Spinal cord (tissue), 9 donors: ENCODE measurements at regions not wholly inside any gene's neighbourhood (a gene's known extent, or its start where the extent isn't known, plus 50 kb on each side); places are given as distances from the start of the nearest gene placed in this dataset.

Source experiments
- DNase-seq, 6 donors: peaks; one replicate each; pipeline versions ENCODE4 v3.0.0 to v3.0.0-alpha.2; 2013 to 2015; ENCODE audit warnings: low spot score in 6 of 6, low read depth in 4 of 6
- H3K27ac ChIP-seq: one replicate; pipeline ENCODE4 v1.5.1; 2013; ENCODE audit warnings: low read depth, low read length, control low read depth
- H3K27me3 ChIP-seq: one replicate; pipeline ENCODE4 v1.6.1; 2013; ENCODE audit warnings: low read length; ENCODE audit not compliant: control insufficient read depth, insufficient read depth
- H3K36me3 ChIP-seq: one replicate; pipeline ENCODE4 v1.6.1; 2013; ENCODE audit warnings: low read length; ENCODE audit not compliant: control insufficient read depth, insufficient read depth
- H3K4me1 ChIP-seq: one replicate; pipeline ENCODE4 v1.6.1; 2013; ENCODE audit warnings: low read length; ENCODE audit not compliant: control insufficient read depth, insufficient read depth
- H3K4me3 ChIP-seq: one replicate; pipeline ENCODE4 v1.5.1; 2013; ENCODE audit warnings: low read depth, low read length, control low read depth
- H3K9me3 ChIP-seq: one replicate; pipeline ENCODE4 v1.6.1; 2013; ENCODE audit warnings: low read length; ENCODE audit not compliant: control insufficient read depth, insufficient read depth
- WGBS: methylation state at CpG from one replicate; pipeline ENCODE4 v1.1.5; 2013; ENCODE audit warnings: missing lambda C conversion rate; ENCODE audit not compliant: insufficient coverage; 5-methylcytosine and 5-hydroxymethylcytosine counted together
- donor health status: healthy.

- DNase-seq = no peak
- no peaks in the 10 kb centered on the region for H3K9me3 ChIP-seq
- no peaks in the 10 kb centered on the region for H3K4me1 ChIP-seq
- no peak overlapping the region for H3K4me3 ChIP-seq
- no peaks in the 10 kb centered on the region for H3K36me3 ChIP-seq
- no peak overlapping the region for H3K27ac ChIP-seq
- WGBS = no CpG with 5 or more reads among the region's 4 CpGs
- no peaks in the 10 kb centered on the region for H3K27me3 ChIP-seq
These were observed 95.0 kb upstream of the KLF12 start for GRCh38 chr13:74229242-74229641.

- no CpG with 5 or more reads among the region's 6 CpGs for WGBS
- Histone ChIP-seq H3K27ac (no peak overlapping the region), H3K36me3 (no peaks in the 10 kb centered on the region), H3K27me3 (no peaks in the 10 kb centered on the region), H3K9me3 (no peaks in the 10 kb centered on the region), H3K4me1 (no peaks in the 10 kb centered on the region), H3K4me3 (no peak overlapping the region)
- DNase-seq = no peak
These were observed 93.4 kb upstream of the KLF12 start for GRCh38 chr13:74227476-74228158.

GRCh38 chr13:74226791-74227475 lies 92.7 kb upstream of the KLF12 start:
- no peak for DNase-seq
- Histone ChIP-seq H3K4me1 (no peaks in the 10 kb centered on the region), H3K36me3 (no peaks in the 10 kb centered on the region), H3K9me3 (no peaks in the 10 kb centered on the region), H3K4me3 (no peak overlapping the region), H3K27me3 (no peaks in the 10 kb centered on the region), H3K27ac (no peak overlapping the region)
- 92% methylated on average over 2 of the region's 4 CpGs for WGBS

- Histone ChIP-seq H3K9me3 (no peaks in the 10 kb centered on the region), H3K4me1 (no peaks in the 10 kb centered on the region), H3K27me3 (no peaks in the 10 kb centered on the region), H3K4me3 (no peak overlapping the region), H3K36me3 (no peaks in the 10 kb centered on the region), H3K27ac (no peak overlapping the region)
- no CpG with 5 or more reads among the region's 2 CpGs for WGBS
- DNase-seq = no peak
These were observed 87.5 kb upstream of the KLF12 start for GRCh38 chr13:74221752-74222151.

- Histone ChIP-seq H3K36me3 (no peaks in the 10 kb centered on the region), H3K4me3 (no peak overlapping the region), H3K27me3 (no peaks in the 10 kb centered on the region), H3K9me3 (no peaks in the 10 kb centered on the region), H3K4me1 (no peaks in the 10 kb centered on the region), H3K27ac (no peak overlapping the region)
- WGBS = 57% methylated on average over 1 of the region's 2 CpGs
- no peak for DNase-seq
These were observed 85.4 kb upstream of the KLF12 start for GRCh38 chr13:74219566-74219965.

GRCh38 chr13:74218291-74218690 lies 84.1 kb upstream of the KLF12 start:
- Histone ChIP-seq H3K9me3 (no peaks in the 10 kb centered on the region), H3K27me3 (no peaks in the 10 kb centered on the region), H3K4me3 (no peak overlapping the region), H3K27ac (no peak overlapping the region), H3K36me3 (no peaks in the 10 kb centered on the region), H3K4me1 (no peaks in the 10 kb centered on the region)
- WGBS = 89% methylated on average over 2 of the region's 7 CpGs
- DNase-seq = no peak

- Histone ChIP-seq H3K27me3 (no peaks in the 10 kb centered on the region), H3K36me3 (no peaks in the 10 kb centered on the region), H3K4me1 (no peaks in the 10 kb centered on the region), H3K9me3 (no peaks in the 10 kb centered on the region), H3K4me3 (no peak overlapping the region), H3K27ac (no peak overlapping the region)
- 88% methylated on average over 1 of the region's 1 CpG for WGBS
- no peak for DNase-seq
These were observed 83.6 kb upstream of the KLF12 start for GRCh38 chr13:74217811-74218210.

GRCh38 chr13:74215420-74215819 lies 81.2 kb upstream of the KLF12 start:
- no CpG with 5 or more reads among the region's 2 CpGs for WGBS

GRCh38 chr13:74214321-74214720 lies 80.1 kb upstream of the KLF12 start:
- Histone ChIP-seq H3K9me3 (no peaks in the 10 kb centered on the region), H3K4me3 (no peak overlapping the region), H3K36me3 (no peaks in the 10 kb centered on the region), H3K27me3 (no peaks in the 10 kb centered on the region), H3K27ac (no peak overlapping the region), H3K4me1 (no peaks in the 10 kb centered on the region)
- DNase-seq = no peak
- WGBS = 90% methylated on average over 2 of the region's 5 CpGs

More at GRCh38 chr13:74215420-74215819, 81.2 kb upstream of the KLF12 start:
- Histone ChIP-seq H3K4me3 (no peak overlapping the region), H3K36me3 (no peaks in the 10 kb centered on the region), H3K4me1 (no peaks in the 10 kb centered on the region), H3K9me3 (no peaks in the 10 kb centered on the region), H3K27ac (no peak overlapping the region), H3K27me3 (no peaks in the 10 kb centered on the region)
- no peak for DNase-seq
